ENCODE measurements at regions not wholly inside any gene's neighbourhood (a gene's known extent, or its start where the extent isn't known, plus 50 kb on each side); places are given as distances from the start of the nearest gene placed in this dataset.

DNA sequence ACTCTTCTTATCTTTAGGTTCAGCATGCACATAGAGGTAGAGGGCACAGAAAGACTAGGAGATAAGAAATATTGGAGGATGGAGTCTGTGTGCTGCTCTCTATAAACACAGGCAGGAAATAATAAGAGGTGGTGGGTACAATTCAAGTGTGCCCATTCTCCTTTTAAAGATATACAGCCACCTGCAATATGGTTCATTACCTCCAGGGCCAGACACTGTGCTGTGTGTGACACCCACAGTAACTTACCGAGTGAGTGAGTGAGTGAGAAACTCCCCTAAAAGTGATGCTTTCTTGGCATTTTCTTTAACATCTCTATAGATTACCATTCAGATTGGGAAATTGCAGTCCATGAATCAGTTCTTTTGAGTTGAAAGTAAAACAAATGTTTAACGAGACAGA, 311.8 kb upstream of the KCNN2 start:
- TF ChIP-seq, protein P1, sequence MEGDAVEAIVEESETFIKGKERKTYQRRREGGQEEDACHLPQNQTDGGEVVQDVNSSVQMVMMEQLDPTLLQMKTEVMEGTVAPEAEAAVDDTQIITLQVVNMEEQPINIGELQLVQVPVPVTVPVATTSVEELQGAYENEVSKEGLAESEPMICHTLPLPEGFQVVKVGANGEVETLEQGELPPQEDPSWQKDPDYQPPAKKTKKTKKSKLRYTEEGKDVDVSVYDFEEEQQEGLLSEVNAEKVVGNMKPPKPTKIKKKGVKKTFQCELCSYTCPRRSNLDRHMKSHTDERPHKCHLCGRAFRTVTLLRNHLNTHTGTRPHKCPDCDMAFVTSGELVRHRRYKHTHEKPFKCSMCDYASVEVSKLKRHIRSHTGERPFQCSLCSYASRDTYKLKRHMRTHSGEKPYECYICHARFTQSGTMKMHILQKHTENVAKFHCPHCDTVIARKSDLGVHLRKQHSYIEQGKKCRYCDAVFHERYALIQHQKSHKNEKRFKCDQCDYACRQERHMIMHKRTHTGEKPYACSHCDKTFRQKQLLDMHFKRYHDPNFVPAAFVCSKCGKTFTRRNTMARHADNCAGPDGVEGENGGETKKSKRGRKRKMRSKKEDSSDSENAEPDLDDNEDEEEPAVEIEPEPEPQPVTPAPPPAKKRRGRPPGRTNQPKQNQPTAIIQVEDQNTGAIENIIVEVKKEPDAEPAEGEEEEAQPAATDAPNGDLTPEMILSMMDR (IDR thresholded peaks at IDR 0.05; ENCODE audit: low read depth, low read length, poor library complexity, severe bottlenecking), result no peak
- no peak for TF ChIP-seq EZH2phosphoT487 (IDR thresholded peaks at IDR 0.05; ENCODE audit: borderline replicate concordance, low read length)
